CD8-positive, alpha-beta memory T cell (primary cell): ENCODE measurements at regions not wholly inside any gene's neighbourhood (a gene's known extent, or its start where the extent isn't known, plus 50 kb on each side); places are given as distances from the start of the nearest gene placed in this dataset.

Experiments used
- CTCF ChIA-PET: fragments of 350-600 bp; sonication (Branson Sonifier 250); formaldehyde crosslinking; loops from one replicate; lab custom pipeline; 2021; ENCODE audit warnings: antibody characterized with exemption; lab: Charles Lee
- POLR2A ChIA-PET: fragments of 350-600 bp; sonication (Branson Sonifier 250); formaldehyde crosslinking; loops from one replicate; lab custom pipeline; 2021; ENCODE audit warnings: antibody characterized with exemption; lab: Charles Lee
- DNase-seq, 5 donors: peaks; one replicate each; pipeline versions ENCODE4 v3.0.0 to v3.0.0-alpha.2; 2020 to 2022; ENCODE audit warnings: mixed read lengths in 1 of 5
- H3K27ac ChIP-seq: one replicate; pipeline ENCODE4 v1.7.0; 2013; ENCODE audit warnings: low read depth, mild to moderate bottlenecking, low read length, moderate library complexity
- H3K27me3 ChIP-seq: 2 replicates; pipeline ENCODE4 v1.7.0; 2013; ENCODE audit warnings: low read length, mild to moderate bottlenecking; ENCODE audit not compliant: insufficient read depth, poor library complexity, severe bottlenecking
- H3K36me3 ChIP-seq: 2 replicates; pipeline ENCODE4 v1.7.0; 2013; ENCODE audit warnings: mild to moderate bottlenecking, low read length, moderate library complexity; ENCODE audit not compliant: insufficient read depth
- H3K4me1 ChIP-seq: 2 replicates; pipeline ENCODE4 v1.7.0; 2013; ENCODE audit warnings: mild to moderate bottlenecking, low read length, moderate library complexity; ENCODE audit not compliant: insufficient read depth
- H3K4me3 ChIP-seq: 2 replicates; pipeline ENCODE4 v1.7.0; 2013; ENCODE audit warnings: mild to moderate bottlenecking, low read length
- H3K9me3 ChIP-seq: 2 replicates; pipeline ENCODE4 v1.7.0; 2013; ENCODE audit warnings: mild to moderate bottlenecking, low read length
- H3K27ac Mint-ChIP-seq, 8 donors: one replicate each; pipeline ENCODE4 v1.8.0; 2020 to 2021; ENCODE audit warnings: mixed read lengths in 8 of 8, mild to moderate bottlenecking in 6 of 8, inconsistent platforms in 3 of 8, moderate library complexity in 3 of 8
- H3K27me3 Mint-ChIP-seq, 2 donors: one replicate each; pipeline ENCODE4 v1.8.0; 2020 to 2021; ENCODE audit warnings: mixed read lengths in 2 of 2, mild to moderate bottlenecking in 1 of 2, moderate library complexity in 1 of 2
- H3K36me3 Mint-ChIP-seq, 3 donors: one replicate each; pipeline ENCODE4 v1.8.0; 2020 to 2021; ENCODE audit warnings: mixed read lengths in 3 of 3, inconsistent platforms in 1 of 3, mild to moderate bottlenecking in 1 of 3
- H3K4me1 Mint-ChIP-seq, 3 donors: one replicate each; pipeline ENCODE4 v1.8.0; 2020 to 2021; ENCODE audit warnings: mixed read lengths in 3 of 3, inconsistent platforms in 1 of 3, mild to moderate bottlenecking in 1 of 3
- H3K4me3 Mint-ChIP-seq, 7 donors: one replicate each; pipeline ENCODE4 v1.8.0; 2020 to 2021; ENCODE audit warnings: mixed read lengths in 7 of 7, mild to moderate bottlenecking in 6 of 7, moderate library complexity in 4 of 7, inconsistent platforms in 2 of 7
- H3K9me3 Mint-ChIP-seq, 5 donors: one replicate each; pipeline ENCODE4 v1.8.0; 2020 to 2022; ENCODE audit warnings: mixed read lengths in 5 of 5, mild to moderate bottlenecking in 3 of 5, moderate library complexity in 2 of 5, inconsistent platforms in 1 of 5

GRCh38 chr11:134468081-134468668, 56.1 kb upstream of the B3GAT1 start:
- no peaks in the 10 kb centered on the region for H3K36me3 ChIP-seq
- no peaks in the 10 kb centered on the region for H3K4me1 ChIP-seq
- POLR2A ChIA-PET: no interaction called here
- H3K36me3 Mint-ChIP-seq: no peaks in the 10 kb centered on the region
- CTCF ChIA-PET: no interaction called here
- H3K4me3 ChIP-seq: no peak overlapping the region
- DNase-seq: no peak
- peaks cover 4% of the 10 kb centered on the region for H3K27me3 ChIP-seq
- no peak overlapping the region for H3K27ac ChIP-seq
- no peak overlapping the region for H3K4me3 Mint-ChIP-seq
- H3K9me3 ChIP-seq: no peaks in the 10 kb centered on the region
- H3K9me3 Mint-ChIP-seq: no peaks in the 10 kb centered on the region
- no peaks in the 10 kb centered on the region for H3K4me1 Mint-ChIP-seq
- H3K27me3 Mint-ChIP-seq: peaks cover 14 to 62% of the 10 kb centered on the region in 2 donors
- no peak overlapping the region for H3K27ac Mint-ChIP-seq

DNA sequence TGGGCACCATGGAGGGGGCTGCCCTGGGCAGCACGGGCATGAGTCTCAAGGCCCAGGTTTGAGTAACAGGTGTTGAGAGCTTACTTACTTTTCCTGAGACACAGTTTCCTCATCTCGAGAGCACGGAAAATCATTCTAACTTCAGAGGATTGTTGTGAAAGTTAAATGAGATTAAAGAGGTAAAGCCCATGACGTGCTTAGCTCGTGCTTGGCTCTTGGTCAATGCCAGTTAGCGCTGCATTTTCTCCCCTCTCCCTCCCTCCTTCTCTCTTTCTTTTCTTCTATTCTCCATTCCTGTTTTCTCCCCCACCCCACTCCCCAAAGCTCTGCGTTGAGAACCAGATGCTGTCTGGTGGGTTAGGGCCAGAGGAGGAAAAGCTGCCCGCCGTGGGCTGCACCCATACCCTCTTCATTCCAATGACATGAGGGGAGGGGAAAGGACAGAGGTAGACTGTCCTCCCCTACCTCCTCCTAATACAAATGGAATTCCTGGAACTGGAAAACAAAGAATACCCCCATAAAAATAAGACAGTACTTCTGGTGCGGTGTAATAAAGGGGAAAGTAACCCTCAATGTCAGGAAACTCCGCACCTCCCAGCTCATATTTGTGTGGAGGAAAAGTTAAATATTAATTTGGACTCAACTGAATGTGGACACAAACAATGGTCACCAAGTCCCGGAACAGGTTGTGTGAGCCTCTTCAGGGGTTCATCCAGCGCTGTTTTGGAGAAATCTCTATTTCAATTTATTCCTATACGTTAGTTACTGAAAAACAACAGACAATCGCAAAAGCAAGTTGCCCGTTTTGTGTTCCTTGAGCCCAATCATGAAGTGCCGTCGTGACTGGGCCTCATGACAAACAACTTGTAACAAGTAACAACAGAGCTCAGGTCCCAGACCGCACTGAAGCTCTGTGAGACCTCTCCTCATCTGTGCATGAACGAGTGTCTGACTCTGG, 54.8 kb upstream of the B3GAT1 start:
- Histone ChIP-seq H3K36me3 (no peaks in the 10 kb centered on the region), H3K27me3 (peaks cover 4% of the 10 kb centered on the region), H3K4me1 (no peaks in the 10 kb centered on the region), H3K9me3 (no peaks in the 10 kb centered on the region), H3K27ac (no peak overlapping the region), H3K4me3 (no peak overlapping the region)
- ChIA-PET POLR2A (no interaction called here), CTCF (no interaction called here)
- DNase-seq: no peak
- Mint-ChIP-seq H3K9me3 (no peaks in the 10 kb centered on the region), H3K27me3 (peaks cover 9 to 62% of the 10 kb centered on the region in 2 donors), H3K27ac (no peak overlapping the region), H3K4me1 (no peaks in the 10 kb centered on the region), H3K36me3 (no peaks in the 10 kb centered on the region), H3K4me3 (no peak overlapping the region)

DNA sequence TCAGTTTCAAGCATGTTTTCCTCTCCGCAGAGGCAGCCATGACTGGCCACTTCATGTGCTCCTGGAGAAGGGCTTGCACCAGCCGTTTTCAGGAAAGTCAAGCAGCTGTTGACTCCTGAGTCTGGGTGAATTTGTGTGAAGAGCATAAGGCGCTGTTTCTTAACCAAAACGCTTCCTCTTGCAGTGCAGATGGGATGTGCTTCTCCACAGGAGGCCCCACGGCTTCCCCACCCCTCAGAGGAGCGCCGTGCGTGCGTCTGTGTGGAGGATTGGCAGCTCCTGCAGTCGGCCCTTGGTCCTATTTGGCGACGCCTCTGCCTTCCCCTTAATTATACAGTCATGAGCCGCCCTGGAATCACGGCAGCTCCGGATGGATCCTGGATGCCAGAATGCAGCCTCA, 54.1 kb upstream of the B3GAT1 start:
- Histone ChIP-seq H3K9me3 (no peaks in the 10 kb centered on the region), H3K4me1 (no peaks in the 10 kb centered on the region), H3K27ac (no peak overlapping the region), H3K4me3 (no peak overlapping the region), H3K27me3 (peaks cover 4% of the 10 kb centered on the region), H3K36me3 (no peaks in the 10 kb centered on the region)
- H3K4me3 Mint-ChIP-seq: no peak overlapping the region
- no peak overlapping the region for H3K27ac Mint-ChIP-seq
- no peaks in the 10 kb centered on the region for H3K9me3 Mint-ChIP-seq
- no peak for DNase-seq
- POLR2A ChIA-PET: no interaction called here
- CTCF ChIA-PET: no interaction called here
- no peaks in the 10 kb centered on the region for H3K36me3 Mint-ChIP-seq
- no peaks in the 10 kb centered on the region for H3K4me1 Mint-ChIP-seq
- H3K27me3 Mint-ChIP-seq: peaks cover 11 to 65% of the 10 kb centered on the region in 2 donors

DNA sequence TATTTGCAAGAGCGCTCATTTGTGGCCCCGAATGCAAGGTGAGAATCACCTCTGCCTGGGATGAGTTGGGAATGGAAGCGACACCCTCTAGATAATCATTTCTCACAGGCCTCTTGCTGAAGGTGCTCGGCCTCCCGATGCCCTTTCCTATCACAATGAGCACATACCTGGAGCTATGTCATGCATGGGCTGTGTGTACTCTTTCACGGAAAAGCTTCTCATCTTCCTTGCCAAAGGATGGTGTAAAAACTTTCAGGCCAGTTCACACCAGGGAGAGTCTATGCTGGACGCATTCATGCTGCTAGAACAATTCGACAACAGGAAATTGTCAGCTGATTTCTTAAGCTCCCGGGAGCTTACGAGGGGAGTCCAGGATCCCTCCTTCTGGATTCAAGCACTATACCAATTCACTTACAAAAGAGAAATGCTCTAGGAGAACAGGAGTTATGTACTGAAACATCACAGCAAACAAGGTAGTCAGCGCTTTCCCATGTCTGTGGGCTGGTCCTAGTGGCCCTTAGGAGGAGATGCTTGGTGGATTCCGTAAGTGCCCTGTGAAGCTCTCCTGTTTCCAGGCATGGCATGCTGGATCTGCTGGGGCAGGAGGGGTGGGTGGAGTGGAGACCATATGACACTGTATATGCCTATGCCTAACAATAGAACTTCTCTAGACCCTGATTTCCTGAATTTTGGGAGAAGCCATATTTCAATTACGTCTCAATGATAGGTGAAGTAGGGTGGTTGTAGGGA, 53.1 kb upstream of the B3GAT1 start:
- no peaks in the 10 kb centered on the region for H3K9me3 ChIP-seq
- ChIA-PET POLR2A (no interaction called here), CTCF (no interaction called here)
- peaks cover 4% of the 10 kb centered on the region for H3K27me3 ChIP-seq
- H3K9me3 Mint-ChIP-seq: peaks cover 0 to 3% (median 0%) of the 10 kb centered on the region in 5 donors
- H3K27me3 Mint-ChIP-seq: peaks cover 11 to 61% of the 10 kb centered on the region in 2 donors
- H3K36me3 Mint-ChIP-seq: no peaks in the 10 kb centered on the region
- H3K4me3 ChIP-seq: no peak overlapping the region
- H3K4me3 Mint-ChIP-seq: no peak overlapping the region
- no peaks in the 10 kb centered on the region for H3K36me3 ChIP-seq
- H3K27ac Mint-ChIP-seq: no peak overlapping the region
- no peak for DNase-seq
- no peak overlapping the region for H3K27ac ChIP-seq
- H3K4me1 Mint-ChIP-seq: no peaks in the 10 kb centered on the region
- no peaks in the 10 kb centered on the region for H3K4me1 ChIP-seq

DNA sequence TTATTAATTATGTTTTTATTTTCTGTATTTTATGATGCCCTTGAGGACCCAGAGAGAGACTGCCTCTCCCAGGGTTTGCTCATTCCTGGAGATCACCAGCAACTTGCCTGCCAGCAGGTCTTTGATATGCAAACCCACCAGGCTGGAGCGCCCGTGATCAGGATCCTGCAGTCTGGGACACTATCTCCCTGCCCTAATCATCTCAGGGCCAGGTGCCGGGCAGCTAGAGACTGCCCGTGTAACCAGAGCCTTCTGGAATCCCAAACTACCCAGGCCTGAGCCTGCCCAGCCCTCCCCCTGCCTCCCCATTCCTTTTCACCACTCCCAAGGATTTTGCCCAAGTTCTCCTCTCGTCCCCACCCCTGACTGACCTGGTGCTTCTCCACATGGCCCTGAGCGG, 52.2 kb upstream of the B3GAT1 start:
- Mint-ChIP-seq H3K4me1 (no peaks in the 10 kb centered on the region), H3K4me3 (no peak overlapping the region), H3K36me3 (no peaks in the 10 kb centered on the region), H3K27me3 (peaks cover 11 to 61% of the 10 kb centered on the region in 2 donors), H3K9me3 (peaks cover 0 to 5% (median 3%) of the 10 kb centered on the region in 5 donors), H3K27ac (no peak overlapping the region)
- H3K27me3 ChIP-seq: peaks cover 4% of the 10 kb centered on the region
- no peaks in the 10 kb centered on the region for H3K36me3 ChIP-seq
- ChIA-PET POLR2A (no interaction called here), CTCF (no interaction called here)
- no peak overlapping the region for H3K27ac ChIP-seq
- H3K4me1 ChIP-seq: no peaks in the 10 kb centered on the region
- H3K9me3 ChIP-seq: no peaks in the 10 kb centered on the region
- no peak for DNase-seq
- no peak overlapping the region for H3K4me3 ChIP-seq

- no peak for DNase-seq
- H3K4me1 ChIP-seq: no peaks in the 10 kb centered on the region
- POLR2A ChIA-PET: no interaction called here
- no peak overlapping the region for H3K27ac ChIP-seq
- CTCF ChIA-PET: no interaction called here
- Mint-ChIP-seq H3K4me3 (no peak overlapping the region), H3K27ac (no peak overlapping the region), H3K27me3 (peaks cover 12 to 61% of the 10 kb centered on the region in 2 donors), H3K36me3 (no peaks in the 10 kb centered on the region), H3K4me1 (no peaks in the 10 kb centered on the region), H3K9me3 (peaks cover 0 to 7% (median 3%) of the 10 kb centered on the region in 5 donors)
- no peaks in the 10 kb centered on the region for H3K36me3 ChIP-seq
- peaks cover 4% of the 10 kb centered on the region for H3K27me3 ChIP-seq
- no peak overlapping the region for H3K4me3 ChIP-seq
- H3K9me3 ChIP-seq: no peaks in the 10 kb centered on the region
Measured at GRCh38 chr11:134463716-134464115, 51.7 kb upstream of the B3GAT1 start.
